NCI-H774 (cell line): ENCODE measurements at regions not wholly inside any gene's neighbourhood (a gene's known extent, or its start where the extent isn't known, plus 50 kb on each side); places are given as distances from the start of the nearest gene placed in this dataset.

ENCODE experiments used
- DNase-seq: peaks from one replicate; lab custom pipeline; 2025; lab: John Stamatoyannopoulos, UW

- no peak for DNase-seq
Observed at GRCh38 chr12:29879606-29880308, 96.0 kb upstream of the TMTC1 start.

DNA sequence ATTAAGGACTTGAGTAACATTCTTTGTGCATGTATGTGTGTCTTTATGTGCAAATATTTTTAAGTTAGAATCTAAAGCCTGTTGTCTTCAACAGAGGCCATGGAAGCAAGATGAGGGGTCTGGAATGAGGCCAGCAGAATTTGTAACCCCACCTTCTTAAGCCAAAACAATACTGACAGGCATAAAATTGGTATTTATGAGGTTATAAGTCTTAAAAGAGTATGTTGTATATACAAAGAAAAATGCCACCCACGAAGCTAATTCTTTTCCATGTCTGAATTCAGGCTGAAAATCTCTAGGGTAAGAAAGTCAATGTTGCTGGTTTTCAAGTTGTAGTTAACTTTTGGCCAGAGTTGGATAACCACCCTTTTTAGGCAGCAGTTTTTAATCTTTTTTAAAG, 86.2 kb upstream of the TMTC1 start:
- no peak for DNase-seq

DNA sequence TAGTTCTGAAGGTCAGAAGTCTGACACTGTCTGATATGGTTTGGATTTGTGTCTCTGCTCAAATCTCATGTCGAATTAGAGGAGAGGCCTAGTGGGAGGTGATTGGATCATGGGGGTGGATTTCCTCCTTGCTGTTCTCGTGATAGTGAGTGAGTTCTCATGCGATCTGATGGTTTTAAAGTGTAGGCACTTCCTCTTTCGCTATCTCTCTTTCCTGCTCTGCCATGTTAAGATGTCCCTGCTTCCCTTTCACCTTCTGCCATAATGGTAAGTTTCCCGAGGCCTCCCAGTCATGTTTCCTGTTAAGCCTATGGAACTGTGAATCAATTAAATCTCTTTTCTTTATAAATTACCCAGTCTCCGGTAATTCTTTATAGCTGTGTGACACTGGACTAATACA, 84.1 kb upstream of the TMTC1 start:
- no peak for DNase-seq

GRCh38 chr12:29863665-29864064, 79.9 kb upstream of the TMTC1 start:
- no peak for DNase-seq

GRCh38 chr12:29858270-29858786, 74.6 kb upstream of the TMTC1 start:
- DNase-seq = no peak

DNA sequence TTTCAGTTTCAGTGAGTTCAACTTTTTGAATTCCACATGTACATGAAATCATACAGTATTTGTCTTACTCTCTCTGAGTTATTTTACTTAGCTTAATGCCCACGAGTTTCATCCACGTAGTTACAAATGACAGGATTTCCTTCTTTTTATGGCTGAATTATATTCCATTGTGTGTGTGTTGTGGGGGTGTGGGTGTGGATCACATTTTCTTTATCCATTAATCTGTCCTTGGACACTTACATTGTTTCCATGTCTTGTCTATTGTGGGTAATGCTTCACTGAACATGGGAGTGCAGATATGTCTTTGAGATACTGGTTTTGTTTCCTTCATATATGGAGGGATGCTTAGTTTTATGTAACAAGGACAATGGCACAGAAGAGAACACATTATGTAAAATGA, 63.5 kb upstream of the TMTC1 start:
- DNase-seq = no peak

DNA sequence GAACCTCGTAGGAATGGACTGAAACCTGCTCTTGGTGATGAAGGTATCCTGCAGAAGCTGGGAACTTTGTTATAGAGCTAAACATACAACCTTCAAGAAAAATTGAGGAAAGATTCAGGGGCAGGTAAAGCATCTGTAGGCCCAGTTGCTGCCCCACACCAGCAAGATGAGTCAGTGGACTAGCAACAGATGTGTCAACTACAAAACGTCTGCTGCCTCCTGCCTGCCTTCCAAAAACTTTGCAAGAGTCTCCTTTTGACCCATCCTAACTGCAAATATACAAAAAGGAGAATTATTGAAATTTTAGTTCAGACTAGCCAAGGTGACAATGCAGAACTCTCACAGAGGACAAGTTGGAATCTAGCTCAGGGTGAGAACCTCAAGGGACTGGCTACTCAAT, 60.9 kb upstream of the TMTC1 start:
- no peak for DNase-seq

DNA sequence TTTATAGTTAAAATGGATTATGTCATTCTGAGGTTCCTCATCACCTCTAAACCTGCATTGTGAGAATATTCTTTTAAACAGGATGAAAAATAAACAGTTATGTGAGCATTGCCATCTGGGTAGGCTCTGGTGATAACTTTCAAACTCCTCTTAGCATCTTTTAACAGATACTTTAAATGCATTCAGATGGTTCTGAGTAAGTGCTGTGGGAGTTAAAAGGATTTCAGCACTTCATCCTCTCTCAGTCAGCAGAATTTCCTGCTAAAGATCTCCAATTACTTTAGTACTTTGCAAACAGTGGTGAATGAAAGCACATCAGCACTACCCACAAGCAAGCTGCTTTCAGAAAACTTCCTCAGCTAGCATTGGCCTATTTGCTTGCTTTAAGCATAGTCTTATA, 59.3 kb upstream of the TMTC1 start:
- DNase-seq = no peak

DNA sequence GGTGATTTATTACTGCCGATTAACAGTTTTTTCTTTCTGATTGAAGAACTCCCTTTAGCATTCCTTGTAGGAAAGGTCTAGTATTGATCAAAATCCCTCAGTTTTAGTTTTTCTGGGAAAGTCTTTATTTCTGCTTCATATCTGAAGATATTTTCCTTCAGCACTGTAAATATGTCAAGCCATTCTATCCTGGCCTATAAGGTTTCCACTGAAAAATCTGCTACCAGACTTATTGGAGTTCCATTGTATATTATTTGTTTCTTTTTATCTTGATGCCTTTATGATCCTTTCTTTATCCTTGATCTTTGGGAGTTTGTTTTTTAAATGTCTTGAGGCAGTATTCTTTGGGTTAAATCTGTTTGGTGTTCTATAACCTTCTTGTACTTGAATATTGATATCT, 55.0 kb upstream of the TMTC1 start:
- no peak for DNase-seq
